K562 (cell line): ENCODE measurements at regions not wholly inside any gene's neighbourhood (a gene's known extent, or its start where the extent isn't known, plus 50 kb on each side); places are given as distances from the start of the nearest gene placed in this dataset.

ENCODE experiments used
- BHLHE40 ChIP-seq: IDR thresholded peaks from 2 replicates; pipeline ENCODE4 v1.6.1; 2011; ENCODE audit warnings: low read length, improper control_type of control experiment
- CBX5 ChIP-seq: IDR thresholded peaks from 2 replicates; pipeline ENCODE4 v1.6.1; 2014; ENCODE audit warnings: low read depth, borderline replicate concordance
- CTCF ChIP-seq, 3 experiments: IDR thresholded peaks in 2 of 3; conservative IDR thresholded peaks in 1 of 3; 2 replicates each; pipeline ENCODE4 v1.5.1; 2011 to 2012; ENCODE audit warnings: low read length in 3 of 3, mild to moderate bottlenecking in 3 of 3, control low read depth in 2 of 3, improper control_type of control experiment in 1 of 3, inconsistent platforms in 1 of 3, low read depth in 1 of 3, mixed read lengths in 1 of 3, moderate library complexity in 1 of 3; ENCODE audit not compliant: insufficient read depth in 2 of 3
- EHMT2 ChIP-seq: fragments of 450-650 bp; IDR thresholded peaks from 2 replicates; pipeline ENCODE4 v1.6.1; 2018; ENCODE audit warnings: antibody characterized with exemption
- EZH2 ChIP-seq: IDR thresholded peaks from 2 replicates; pipeline ENCODE4 v1.6.1; 2012; ENCODE audit warnings: low read depth, mild to moderate bottlenecking, inconsistent platforms, low read length, borderline replicate concordance
- JUNB ChIP-seq: fragments of 450-650 bp; formaldehyde crosslinking; conservative IDR thresholded peaks from 2 replicates; pipeline ENCODE4 v1.4.0; 2020; ENCODE audit warnings: mild to moderate bottlenecking
- MXD1 ChIP-seq: fragments of 250-450 bp; sonication (Bioruptor Pico); IDR thresholded peaks from 2 replicates; pipeline ENCODE4 v1.8.0; 2021; ENCODE audit warnings: borderline replicate concordance, mild to moderate bottlenecking, moderate library complexity; ENCODE audit not compliant: poor library complexity, severe bottlenecking
- MYBL2 ChIP-seq, 2 experiments: fragments of 450-650 bp in 1 of 2; sonication (generic) in 1 of 2; formaldehyde crosslinking in 1 of 2; IDR thresholded peaks; 2 replicates each; pipeline versions ENCODE4 v1.6.1 to v1.8.1; 2017 to 2022; ENCODE audit warnings: borderline replicate concordance in 1 of 2, inconsistent platforms in 1 of 2, low read depth in 1 of 2, mild to moderate bottlenecking in 1 of 2, missing genetic modification reagents in 1 of 2, moderate library complexity in 1 of 2
- POLR2A ChIP-seq: fragments of 450-650 bp; conservative IDR thresholded peaks from 2 replicates; pipeline ENCODE4 v1.6.1; 2016
- PTBP1 ChIP-seq: fragments of 200-400 bp; formaldehyde crosslinking; IDR thresholded peaks from 2 replicates; pipeline ENCODE4 v1.6.1; 2017; ENCODE audit warnings: low read depth, low read length
- RNF2 ChIP-seq: sonication (generic); IDR thresholded peaks from 2 replicates; pipeline ENCODE4 v1.6.1; 2016

GRCh38 chr5:57960569-57960968 lies 478.0 kb upstream of the ACTBL2 start:
- TF ChIP-seq RNF2 (no peak), BHLHE40 (no peak), EZH2 (no peak), MYBL2 (IDR thresholded peaks at IDR 0.05; ENCODE audit: low read depth) (no peak), MYBL2 (CRISPR knock-in tag; IDR thresholded peaks at IDR 0.05; ENCODE audit: borderline replicate concordance) (no peak), CTCF (IDR thresholded peaks at IDR 0.05 in 2 of 3, conservative IDR thresholded peaks at IDR 0.05 in 1 of 3; ENCODE audit: insufficient read depth in 2 of 3, low read depth in 1 of 3, low read length in 3 of 3) (no peak), MXD1 (CRISPR knock-in tag) (no peak), POLR2A (no peak), EHMT2 (no peak), CBX5 (no peak), JUNB (CRISPR knock-in tag) (no peak), PTBP1 (no peak)
